HG02981 (cell line): ENCODE measurements at regions not wholly inside any gene's neighbourhood (a gene's known extent, or its start where the extent isn't known, plus 50 kb on each side); places are given as distances from the start of the nearest gene placed in this dataset.

Experiments used
- ATAC-seq: cut with Tn5 transposase; IDR thresholded peaks from one replicate; pipeline ENCODE4 v1.9.1; 2021; ENCODE audit warnings: mild to moderate bottlenecking, moderate library complexity; ENCODE audit not compliant: unreplicated experiment

DNA sequence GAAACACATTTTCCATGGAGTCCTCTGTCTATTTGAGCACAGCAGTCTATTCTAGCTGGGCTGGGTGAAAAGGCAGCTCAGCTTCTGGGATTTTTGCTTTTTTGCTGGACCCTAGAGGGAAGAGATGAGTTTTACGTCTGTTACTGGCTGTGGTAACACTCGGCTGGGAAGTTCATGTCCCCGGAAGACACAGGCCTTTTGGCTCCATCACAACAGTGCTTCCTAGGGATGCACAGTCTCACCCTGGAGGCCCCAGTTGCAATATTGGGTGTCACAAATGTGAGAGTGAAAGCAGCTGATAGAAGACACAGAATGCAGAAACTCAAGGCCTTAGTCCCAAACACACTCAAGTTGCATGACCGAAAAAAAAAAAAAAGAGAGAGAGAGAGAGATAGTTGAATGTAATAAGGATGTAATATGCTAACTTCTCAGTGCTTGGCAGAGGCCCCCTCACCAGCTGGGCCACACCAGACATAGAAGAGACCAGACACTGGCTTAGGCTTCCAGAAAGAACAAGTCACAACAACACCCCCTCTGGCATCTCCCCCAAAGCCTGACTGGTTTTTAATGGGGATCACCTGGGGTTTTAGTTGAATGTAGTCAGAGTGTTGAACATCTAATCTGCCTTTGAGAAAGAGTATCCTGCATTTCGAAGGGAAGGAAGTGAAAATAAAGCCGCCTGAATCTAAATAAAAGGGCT, 545.4 kb upstream of the FZD8 start:
- no peak for ATAC-seq

DNA sequence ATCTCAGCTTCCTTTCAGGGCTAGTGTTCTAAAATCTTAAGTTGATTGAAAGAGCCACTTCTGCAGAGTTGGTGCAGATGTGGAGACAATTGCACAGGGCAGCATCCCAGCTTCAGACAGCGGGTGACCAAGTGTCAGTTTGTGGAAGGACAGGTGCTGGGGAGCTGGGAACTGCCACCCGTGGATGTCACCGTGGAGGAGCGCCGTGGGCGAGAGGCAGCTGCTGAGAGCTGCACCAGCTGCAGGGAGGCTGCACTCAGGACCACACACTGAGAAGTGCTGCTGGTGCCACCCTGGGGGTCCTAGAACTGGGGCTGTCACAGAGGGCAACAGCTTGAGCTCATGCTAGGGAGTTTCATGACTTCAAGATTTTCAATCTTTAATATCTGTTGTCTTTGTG, 543.0 kb upstream of the FZD8 start:
- ATAC-seq, result no peak

DNA sequence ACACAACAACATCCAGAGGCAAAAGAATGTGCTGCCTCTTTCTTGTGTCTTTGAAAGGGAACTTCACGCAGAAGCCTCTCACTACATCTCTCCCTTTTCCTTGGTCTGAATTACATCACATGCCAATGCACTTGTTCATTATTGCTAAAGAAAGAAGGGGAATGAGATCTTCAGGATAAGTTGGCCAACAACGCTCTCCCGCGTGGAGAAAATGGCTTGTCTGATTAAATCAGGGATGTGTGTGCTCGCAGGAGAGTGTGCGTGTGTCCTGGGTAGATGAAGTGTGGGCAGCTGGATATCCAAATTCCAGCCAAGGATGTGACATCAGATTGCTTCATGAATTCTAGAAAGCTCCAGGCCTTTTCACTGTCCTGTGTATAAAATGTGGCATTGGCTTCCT, 541.6 kb upstream of the FZD8 start:
- no peak for ATAC-seq

DNA sequence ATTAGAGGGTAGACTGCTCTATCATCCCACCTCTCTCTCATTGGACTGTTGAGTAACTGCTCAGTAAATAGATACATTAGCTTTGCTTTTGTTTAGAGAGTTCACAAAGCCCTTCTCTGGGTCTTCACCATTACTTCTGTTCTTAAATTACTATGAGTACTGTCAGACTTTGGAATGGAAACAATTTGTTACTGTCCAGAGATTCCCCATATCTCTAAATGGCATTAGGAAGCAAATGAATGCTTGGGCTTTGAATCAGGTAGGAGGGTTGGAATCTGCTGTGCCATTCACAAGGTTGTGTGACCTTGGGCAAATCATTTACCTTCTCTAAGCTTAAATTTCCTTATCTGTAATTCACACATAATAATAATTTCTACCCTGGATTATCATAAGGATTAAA, 541.0 kb upstream of the FZD8 start:
- no peak for ATAC-seq

DNA sequence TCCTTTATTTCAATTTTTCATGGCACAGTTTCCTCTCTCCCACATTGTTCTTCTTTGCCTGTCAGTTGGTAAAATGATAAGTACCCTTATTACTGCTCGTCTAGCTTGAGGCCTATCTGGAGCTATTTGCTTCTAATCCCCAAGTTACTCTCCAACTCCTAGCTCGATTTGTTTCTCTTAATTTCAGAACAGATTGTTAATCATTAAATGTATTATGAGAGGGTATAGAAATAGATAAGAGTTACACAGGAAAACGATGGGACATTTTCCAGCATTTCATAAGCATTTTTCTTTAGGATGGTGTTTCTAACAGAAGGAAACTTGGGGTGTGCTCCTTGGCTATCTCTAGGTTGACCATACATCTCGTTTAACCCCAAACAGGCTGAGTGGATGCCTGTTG, 540.5 kb upstream of the FZD8 start:
- no peak for ATAC-seq

DNA sequence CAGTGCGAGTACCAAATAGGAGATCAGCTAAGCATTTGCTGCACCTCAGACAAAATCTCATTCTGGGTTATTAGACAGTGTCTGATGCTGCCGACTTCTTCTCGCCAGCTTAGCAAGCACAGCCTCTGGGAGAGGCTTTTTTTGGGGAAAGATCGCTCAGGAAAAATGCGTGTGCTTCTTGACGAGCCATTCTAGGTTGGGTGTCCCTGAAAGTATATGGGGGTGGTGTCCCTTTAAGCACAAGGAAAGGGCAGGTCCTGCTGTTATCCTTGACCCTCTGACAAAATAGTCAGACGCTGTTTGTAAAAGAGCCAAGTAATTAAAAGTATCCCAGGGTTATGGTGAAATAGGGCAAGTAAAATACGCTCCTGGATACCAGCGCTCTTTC, 540.1 kb upstream of the FZD8 start:
- ATAC-seq, result no peak

DNA sequence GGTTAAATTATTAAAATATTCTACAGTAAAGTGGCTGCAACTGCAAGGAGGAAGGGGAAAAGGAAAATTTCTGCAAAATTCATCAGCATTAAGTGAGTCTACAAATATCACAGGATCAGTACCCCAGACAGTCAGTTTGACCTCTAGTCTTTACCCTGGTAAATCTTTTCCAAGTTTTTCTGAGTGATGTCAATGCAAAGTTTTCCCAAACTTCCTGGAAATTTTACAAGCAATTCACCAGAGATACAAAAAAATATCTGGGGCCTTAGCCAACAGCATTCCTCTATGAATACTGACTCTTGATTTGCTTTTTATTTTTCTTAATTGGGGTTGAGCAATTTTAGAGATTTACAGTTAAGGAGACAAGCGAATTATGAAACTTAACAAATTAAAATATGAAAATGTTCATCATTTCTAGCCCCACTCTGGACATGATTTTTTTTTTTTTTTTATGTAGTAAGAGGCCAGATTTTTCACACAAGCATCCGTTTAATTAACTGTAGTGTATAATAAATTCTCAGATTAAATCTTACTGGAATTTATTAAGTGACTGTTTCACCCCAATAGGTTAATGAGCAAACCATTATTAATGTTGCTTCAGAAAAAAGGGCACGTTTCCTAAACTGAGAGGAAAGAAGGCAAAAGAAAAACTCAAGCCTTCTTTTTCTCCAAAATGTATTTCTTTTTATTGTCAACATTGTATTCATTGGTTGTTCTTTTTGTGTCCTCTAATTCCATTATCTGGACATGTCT, 539.5 kb upstream of the FZD8 start:
- no peak for ATAC-seq

DNA sequence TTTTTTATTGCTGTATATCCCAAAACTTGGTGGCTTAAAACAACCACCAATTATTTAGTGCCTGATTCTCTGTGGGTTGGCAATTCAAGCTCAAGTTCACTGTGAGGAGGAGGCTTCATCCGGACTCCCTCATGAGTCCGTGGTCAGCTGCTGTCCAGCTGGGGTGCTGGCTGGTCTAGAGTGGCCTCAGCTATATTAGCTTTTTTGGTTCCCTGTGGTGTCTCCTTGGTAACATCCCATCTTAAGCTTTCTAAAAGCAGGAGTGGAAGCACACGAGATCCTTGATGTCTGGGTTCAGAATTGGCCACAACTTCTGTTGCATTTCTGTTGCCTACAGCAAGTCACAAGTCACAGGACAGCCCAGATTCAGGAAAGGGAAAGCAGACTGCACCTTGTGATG, 536.5 kb upstream of the FZD8 start:
- no peak for ATAC-seq

DNA sequence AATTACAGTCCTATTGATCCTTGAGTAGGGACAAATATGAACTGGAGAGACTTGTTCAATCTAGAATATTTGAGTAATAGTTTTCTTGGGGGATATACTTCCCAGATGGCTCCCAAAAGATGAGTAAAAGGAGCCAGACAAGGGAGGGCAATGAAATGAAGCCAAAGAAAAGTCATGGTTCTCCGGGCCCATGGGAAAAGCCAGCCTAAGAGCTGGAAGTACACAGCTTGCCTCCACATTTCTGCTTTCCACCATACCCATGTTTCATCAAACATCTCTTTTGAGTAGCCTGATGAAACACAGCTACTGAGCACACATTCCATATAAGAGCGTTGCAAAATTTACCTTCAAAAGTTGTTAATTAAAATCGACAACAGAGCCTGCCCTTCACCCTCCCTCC, 535.0 kb upstream of the FZD8 start:
- no peak for ATAC-seq

DNA sequence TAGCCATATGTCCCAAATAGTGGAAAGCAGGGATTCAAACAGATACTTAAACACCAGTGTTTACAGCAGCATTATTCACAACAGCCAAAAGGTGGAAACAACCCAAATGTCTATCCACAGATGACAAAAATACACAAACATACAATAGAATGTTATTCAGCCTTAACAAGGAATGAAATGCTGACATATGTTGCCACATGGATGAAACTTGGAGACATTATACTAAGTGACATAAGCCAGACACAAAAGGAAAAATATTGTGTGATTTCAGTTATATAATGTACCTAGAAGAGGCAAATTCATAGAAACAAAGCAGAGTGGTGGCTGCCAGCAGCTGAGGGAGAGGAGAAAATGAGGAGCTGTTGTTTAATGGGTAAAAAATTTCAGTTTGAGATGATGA, 533.9 kb upstream of the FZD8 start:
- no peak for ATAC-seq

DNA sequence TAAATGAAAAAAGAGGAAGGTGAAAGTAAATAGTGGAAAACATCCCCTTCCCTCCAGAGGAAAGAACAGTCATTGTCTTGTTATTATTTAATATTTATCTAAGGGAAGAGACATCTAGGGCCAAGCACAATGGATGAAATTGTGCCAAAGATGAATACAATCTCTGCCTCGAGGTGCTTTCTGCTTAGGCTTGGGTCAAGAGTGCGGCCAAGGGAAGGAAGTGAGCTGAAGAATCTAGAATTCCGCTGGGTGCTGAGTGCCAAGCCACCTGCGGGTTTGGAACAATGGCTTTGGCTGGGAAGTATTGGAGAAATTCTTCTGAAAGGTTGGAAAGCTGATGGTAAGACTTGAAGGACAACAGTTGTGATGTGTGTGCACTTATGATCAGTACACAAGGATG, 531.3 kb upstream of the FZD8 start:
- ATAC-seq, result no peak

DNA sequence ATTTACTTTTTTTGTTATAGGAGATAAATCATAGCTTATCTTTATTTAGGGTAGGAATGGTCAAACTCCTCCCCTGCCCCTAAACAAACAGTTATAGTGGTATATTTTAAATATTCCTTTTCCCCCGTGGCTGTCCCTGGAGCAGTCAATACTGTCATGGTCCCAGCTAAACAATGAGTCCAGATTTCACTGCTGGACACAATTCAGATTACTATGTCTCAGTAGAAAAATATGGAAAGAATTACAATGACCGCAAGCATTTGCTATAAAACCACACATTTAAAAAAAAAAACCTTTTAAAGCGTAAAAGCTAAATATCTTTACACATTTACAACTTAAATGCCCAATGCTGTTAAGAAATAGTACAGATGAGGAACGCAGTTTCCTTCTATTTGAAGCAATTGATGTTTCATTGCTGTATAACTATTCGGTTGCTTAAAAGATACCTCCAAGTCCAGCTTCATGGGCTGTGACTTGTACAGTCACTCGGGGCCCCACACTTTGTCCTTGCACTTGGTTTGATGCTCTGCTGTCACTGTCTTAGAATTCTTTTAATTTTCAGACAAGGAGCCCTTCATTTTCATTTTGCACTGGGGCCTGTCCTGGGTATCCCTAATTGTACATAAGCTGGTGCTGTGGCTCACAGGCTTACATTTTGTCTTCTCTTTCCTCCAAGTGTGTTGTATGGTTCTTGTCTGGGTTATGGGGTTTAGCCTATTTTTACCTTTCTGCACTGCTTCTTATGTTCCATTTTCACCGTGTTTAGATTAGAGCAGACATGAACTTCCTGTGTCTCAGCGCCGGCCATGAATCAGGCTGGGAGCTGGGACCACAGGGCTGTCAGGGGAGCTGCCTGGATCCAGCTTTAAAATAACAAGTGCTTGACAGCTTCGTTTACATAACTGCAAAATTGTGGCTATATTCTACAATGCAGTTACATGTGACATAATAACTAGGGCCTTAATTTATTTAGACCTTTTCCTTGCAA, 530.2 kb upstream of the FZD8 start:
- ATAC-seq, result no peak

DNA sequence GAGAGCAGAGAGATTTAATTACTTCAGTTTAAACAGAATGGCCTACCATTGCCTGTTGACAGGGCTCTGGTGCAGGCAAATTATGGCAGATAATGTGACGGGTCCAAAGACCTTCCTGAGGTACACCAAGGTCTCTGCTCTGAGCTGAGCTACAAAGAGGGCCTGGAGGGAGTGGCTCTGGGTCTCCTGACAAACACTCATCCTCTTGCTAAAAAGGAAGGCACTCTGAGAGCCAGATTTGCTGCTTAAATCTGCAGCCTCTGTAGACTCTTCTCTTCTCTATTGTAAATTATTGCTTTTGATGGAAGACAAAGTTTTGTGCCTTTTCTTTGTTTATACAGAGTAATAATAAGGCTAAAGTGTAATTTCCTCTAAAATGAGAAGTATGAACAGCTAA, 529.5 kb upstream of the FZD8 start:
- ATAC-seq, result no peak

DNA sequence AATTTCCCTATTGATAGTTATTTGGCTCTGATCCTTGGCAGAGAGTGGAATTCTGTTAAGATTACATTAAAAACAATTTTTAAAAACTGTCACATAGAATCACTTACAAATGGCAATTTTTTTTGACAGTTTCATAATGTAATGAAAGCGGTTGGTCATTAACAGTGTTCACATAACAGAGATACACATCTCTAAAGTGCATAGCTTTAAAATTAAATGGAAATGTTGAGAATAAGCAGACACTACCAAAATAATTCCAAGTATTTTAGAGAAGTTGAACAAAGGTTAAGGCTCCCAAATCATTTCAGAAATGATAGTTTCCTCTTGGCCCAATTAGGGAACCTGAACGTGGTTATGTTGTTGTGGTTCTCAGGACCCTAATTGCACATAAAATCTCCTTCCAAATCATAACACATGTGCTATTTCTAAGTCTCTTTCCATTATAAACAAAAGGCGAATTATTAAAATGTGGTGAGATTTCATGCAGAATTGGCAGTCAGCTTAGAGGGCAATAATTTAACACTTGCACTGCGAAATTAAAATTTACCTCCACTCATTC, 528.9 kb upstream of the FZD8 start:
- no peak for ATAC-seq

DNA sequence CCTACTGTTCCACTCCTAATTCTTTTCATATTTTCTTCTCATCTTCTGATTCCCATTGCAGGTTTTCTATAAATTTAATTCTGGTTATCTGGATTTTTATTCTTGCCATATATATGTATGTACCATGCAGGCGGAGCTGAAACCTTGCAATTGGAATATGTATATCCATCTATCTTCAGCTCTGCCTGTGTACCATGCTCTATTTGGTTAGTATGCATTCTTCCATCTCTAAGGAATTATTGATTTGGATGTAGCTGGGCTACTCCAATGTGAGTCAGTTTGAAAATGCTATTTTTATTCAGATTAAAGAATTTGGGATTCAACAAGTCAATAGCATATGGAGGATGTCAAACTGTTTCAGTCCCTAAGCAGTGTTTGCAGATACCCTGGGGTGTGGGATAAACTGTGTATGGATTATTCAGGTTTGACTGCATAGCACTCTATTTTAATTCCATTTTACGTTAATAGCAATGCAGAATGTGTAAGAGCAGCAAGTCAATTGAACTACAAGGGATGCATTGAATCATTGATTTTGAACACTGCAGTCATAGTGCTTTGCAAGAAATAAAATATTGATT, 528.1 kb upstream of the FZD8 start:
- ATAC-seq, result no peak

DNA sequence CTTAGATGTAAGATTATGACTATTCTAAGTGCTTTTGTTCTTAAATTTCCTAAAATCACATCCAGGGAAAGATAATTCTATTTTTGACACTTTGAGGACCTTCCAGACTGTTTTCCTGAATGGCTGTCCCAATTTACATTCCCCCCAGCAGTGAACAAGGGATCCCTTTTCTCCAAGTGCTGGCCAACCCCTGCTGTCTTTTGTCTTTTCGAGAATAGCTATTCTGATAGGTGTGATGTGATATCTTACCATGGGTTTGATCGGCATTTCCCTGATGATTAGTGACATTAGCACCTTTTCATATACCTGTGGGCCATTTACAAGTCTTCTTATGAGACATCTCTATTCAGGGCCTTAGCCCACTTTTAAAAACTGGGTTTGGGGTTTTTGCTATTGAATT, 526.7 kb upstream of the FZD8 start:
- no peak for ATAC-seq

DNA sequence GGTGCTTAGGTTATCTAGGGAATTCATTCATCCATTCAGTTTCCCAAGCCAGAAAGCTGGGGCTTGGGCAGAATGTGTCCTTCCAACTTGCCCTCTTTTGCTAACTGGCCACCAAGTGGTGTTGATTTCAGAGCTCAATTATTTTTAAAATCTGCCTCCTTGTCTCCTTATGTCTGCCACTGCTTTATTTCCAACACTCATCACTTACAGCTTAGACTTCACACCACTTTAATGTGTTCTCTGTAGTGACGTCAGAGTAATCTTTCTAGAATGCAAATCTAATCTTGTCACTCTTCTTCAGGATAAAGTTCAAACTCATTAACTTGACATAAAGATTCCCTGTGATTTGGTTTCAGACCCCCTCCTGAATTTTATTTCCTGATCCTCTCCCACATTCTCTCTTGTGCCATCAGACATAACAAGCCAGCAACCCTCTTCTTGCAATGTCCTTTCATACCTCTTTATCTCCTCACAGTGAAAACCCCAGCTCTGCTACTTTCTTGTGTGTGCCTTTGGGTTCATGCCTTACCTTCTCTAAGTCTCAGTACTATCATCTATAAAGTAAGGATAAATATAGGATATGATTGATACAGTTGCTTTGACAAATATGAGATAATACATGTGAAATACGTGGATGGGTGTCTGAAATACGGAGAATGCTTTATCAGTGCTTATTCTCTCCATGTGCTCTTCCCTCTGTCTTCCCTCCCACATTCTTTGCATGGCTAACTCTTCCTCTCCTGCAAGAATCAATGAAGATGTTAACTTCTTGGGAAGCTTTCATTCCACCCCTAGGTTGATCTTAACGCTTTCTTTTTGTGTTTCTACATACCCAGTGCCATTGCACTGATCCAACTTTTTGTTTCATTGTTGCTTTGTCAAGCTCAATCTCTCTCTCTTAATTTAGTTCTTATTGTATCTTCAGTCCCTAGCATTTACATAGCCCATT, 522.7 kb upstream of the FZD8 start:
- ATAC-seq, result no peak

DNA sequence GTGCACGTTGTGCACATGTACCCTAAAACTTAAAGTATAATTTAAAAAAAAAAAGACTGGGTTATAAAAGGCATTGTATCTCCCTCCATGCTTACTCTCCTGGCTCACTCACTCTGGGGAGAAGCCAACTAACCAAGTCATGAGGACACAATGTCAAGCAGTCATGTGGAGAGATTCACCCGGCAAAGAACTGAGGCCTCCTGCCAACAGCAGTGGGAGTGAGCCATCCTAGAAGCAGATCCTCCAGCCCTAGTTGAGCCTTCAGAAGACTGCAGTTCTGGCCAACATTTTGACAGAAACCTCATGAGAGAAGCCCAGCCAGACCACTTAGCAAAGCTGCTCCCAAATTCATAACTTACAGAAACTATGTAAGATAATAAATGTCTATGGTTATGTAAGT, 521.7 kb upstream of the FZD8 start:
- no peak for ATAC-seq

DNA sequence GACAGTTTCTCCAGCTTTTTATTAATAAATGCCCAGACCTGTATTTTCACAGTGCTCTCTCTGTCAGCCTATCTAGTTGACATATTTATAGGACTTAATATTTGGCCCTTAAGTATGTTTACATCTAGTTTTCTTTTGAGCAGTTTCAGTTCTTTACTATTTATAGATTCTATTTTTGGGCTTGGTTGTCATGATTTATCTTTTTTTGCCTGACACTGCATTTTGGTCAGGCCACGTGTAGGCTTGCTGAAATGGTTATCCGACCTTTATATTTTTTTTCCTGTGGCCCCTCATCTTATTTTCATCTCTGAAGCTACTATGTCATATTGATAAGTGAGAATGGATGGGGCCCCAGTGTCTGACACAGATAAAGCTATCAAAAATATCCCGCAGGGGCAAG, 515.4 kb upstream of the FZD8 start:
- no peak for ATAC-seq

DNA sequence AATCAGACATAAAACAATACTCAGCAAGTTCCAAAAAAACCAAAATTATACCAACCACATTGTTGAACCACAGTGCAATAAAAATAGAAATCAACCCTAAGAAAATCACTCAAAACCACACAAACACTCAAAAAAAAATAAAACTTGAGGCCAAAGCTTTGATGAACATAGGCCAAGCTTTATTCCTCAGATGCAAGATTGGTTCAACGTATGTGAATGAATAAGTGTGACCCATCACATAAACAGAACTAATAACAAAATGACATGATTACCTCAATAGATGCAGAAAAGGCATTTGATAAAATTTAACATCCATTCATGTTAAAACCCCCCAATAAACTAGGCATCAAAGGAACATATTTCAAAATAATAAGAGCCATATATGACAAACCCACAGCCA, 506.1 kb upstream of the FZD8 start:
- ATAC-seq, result no peak
